Trophoblast cell (in vitro differentiated cells and primary cell): ENCODE measurements at regions not wholly inside any gene's neighbourhood (a gene's known extent, or its start where the extent isn't known, plus 50 kb on each side); places are given as distances from the start of the nearest gene placed in this dataset.

Experiments used
- DNase-seq, 2 donors: peaks; one replicate each; pipeline ENCODE4 v3.0.0-alpha.2; 2016
- H2AFZ ChIP-seq: 2 replicates; pipeline ENCODE4 v1.6.1; 2013; ENCODE audit warnings: low read length, moderate library complexity, mild to moderate bottlenecking; ENCODE audit not compliant: insufficient read depth, poor library complexity
- H2AK5ac ChIP-seq: 2 replicates; pipeline ENCODE4 v1.6.1; 2013; ENCODE audit warnings: mild to moderate bottlenecking, low read length
- H2BK120ac ChIP-seq: 2 replicates; pipeline ENCODE4 v1.6.1; 2013; ENCODE audit warnings: low read length, mild to moderate bottlenecking, moderate library complexity; ENCODE audit not compliant: insufficient read depth, poor library complexity
- H2BK12ac ChIP-seq: 2 replicates; pipeline ENCODE4 v1.6.1; 2013; ENCODE audit warnings: mild to moderate bottlenecking, low read length, moderate library complexity
- H2BK5ac ChIP-seq: 2 replicates; pipeline ENCODE4 v1.6.1; 2013; ENCODE audit warnings: low read length, low read depth, moderate library complexity, mild to moderate bottlenecking; ENCODE audit not compliant: poor library complexity
- H3K14ac ChIP-seq: 2 replicates; pipeline ENCODE4 v1.6.1; 2013; ENCODE audit warnings: mild to moderate bottlenecking, low read length
- H3K18ac ChIP-seq: 2 replicates; pipeline ENCODE4 v1.6.1; 2013; ENCODE audit warnings: mild to moderate bottlenecking, low read length
- H3K23ac ChIP-seq: 2 replicates; pipeline ENCODE4 v1.6.1; 2013; ENCODE audit warnings: low read length
- H3K27ac ChIP-seq: 2 replicates; pipeline ENCODE4 v1.5.1; 2013; ENCODE audit warnings: low read depth, mild to moderate bottlenecking, inconsistent platforms, low read length, moderate library complexity
- H3K27me3 ChIP-seq: 2 replicates; pipeline ENCODE4 v1.6.1; 2013; ENCODE audit warnings: inconsistent platforms, mild to moderate bottlenecking, low read length, moderate library complexity; ENCODE audit not compliant: insufficient read depth
- H3K36me3 ChIP-seq, 2 experiments: 1 replicate in 1 of 2; 2 replicates in 1 of 2; pipeline ENCODE4 v1.6.1; 2013; ENCODE audit warnings: low read length in 2 of 2, mild to moderate bottlenecking in 2 of 2, moderate library complexity in 1 of 2; ENCODE audit not compliant: insufficient read depth in 2 of 2, control insufficient read depth in 1 of 2
- H3K4ac ChIP-seq: 2 replicates; pipeline ENCODE4 v1.6.1; 2013; ENCODE audit warnings: low read depth, mild to moderate bottlenecking, low read length, moderate library complexity
- H3K4me1 ChIP-seq, 2 experiments: 1 replicate in 1 of 2; 2 replicates in 1 of 2; pipeline ENCODE4 v1.6.1; 2013; ENCODE audit warnings: low read length in 2 of 2, mild to moderate bottlenecking in 2 of 2, moderate library complexity in 1 of 2; ENCODE audit not compliant: insufficient read depth in 2 of 2, control insufficient read depth in 1 of 2
- H3K4me2 ChIP-seq: 2 replicates; pipeline ENCODE4 v1.6.1; 2013; ENCODE audit warnings: inconsistent platforms, mild to moderate bottlenecking, low read length, moderate library complexity
- H3K4me3 ChIP-seq: 2 replicates; pipeline ENCODE4 v1.5.1; 2013; ENCODE audit warnings: mild to moderate bottlenecking, low read depth, low read length, inconsistent platforms
- H3K79me1 ChIP-seq: one replicate; pipeline ENCODE4 v1.6.1; 2013; ENCODE audit warnings: low read length
- H3K79me2 ChIP-seq: 2 replicates; pipeline ENCODE4 v1.6.1; 2013; ENCODE audit warnings: low read length, mild to moderate bottlenecking; ENCODE audit not compliant: control insufficient read depth, insufficient read depth, poor library complexity
- H3K9ac ChIP-seq: 2 replicates; pipeline ENCODE4 v1.6.1; 2013; ENCODE audit warnings: mild to moderate bottlenecking, low read length
- H3K9me3 ChIP-seq: 2 replicates; pipeline ENCODE4 v1.6.1; 2013; ENCODE audit warnings: low read depth, mild to moderate bottlenecking, control low read depth, inconsistent platforms, low read length; ENCODE audit not compliant: insufficient read depth
- H4K12ac ChIP-seq: 2 replicates; pipeline ENCODE4 v1.6.1; 2013; ENCODE audit warnings: low read depth, mild to moderate bottlenecking, low read length, moderate library complexity
- H4K8ac ChIP-seq: 2 replicates; pipeline ENCODE4 v1.6.1; 2013; ENCODE audit warnings: low read depth, mild to moderate bottlenecking, low read length, moderate library complexity
- H4K91ac ChIP-seq: one replicate; pipeline ENCODE4 v1.6.1; 2013; ENCODE audit warnings: low read depth, mild to moderate bottlenecking, low read length, moderate library complexity
- WGBS: extraction: QIAGEN DNeasy Blood & Tissue Kit; methylation state at CpG from one replicate; pipeline ENCODE4 v1.1.7; 2013; ENCODE audit warnings: missing lambda C conversion rate; ENCODE audit not compliant: insufficient read length, insufficient coverage; ENCODE audit errors: extremely low coverage; 5-methylcytosine and 5-hydroxymethylcytosine counted together

- H3K27me3 ChIP-seq: no peaks in the 10 kb centered on the region
- no peak overlapping the region for H4K91ac ChIP-seq
- no peaks in the 10 kb centered on the region for H3K79me2 ChIP-seq
- no peak overlapping the region for H4K12ac ChIP-seq
- no peak overlapping the region for H2AFZ ChIP-seq
- no peak overlapping the region for H2BK120ac ChIP-seq
- no peak overlapping the region for H3K4me3 ChIP-seq
- no peak overlapping the region for H3K14ac ChIP-seq
- no peak overlapping the region for H4K8ac ChIP-seq
- H3K4me2 ChIP-seq: no peak overlapping the region
- H3K79me1 ChIP-seq: no peaks in the 10 kb centered on the region
- no peak overlapping the region for H3K4ac ChIP-seq
- H2BK5ac ChIP-seq: no peak overlapping the region
- no peaks in the 10 kb centered on the region for H3K36me3 ChIP-seq
- no peak overlapping the region for H2AK5ac ChIP-seq
- H3K9ac ChIP-seq: no peak overlapping the region
- WGBS: no CpG with 5 or more reads among the region's 1 CpG
- no peaks in the 10 kb centered on the region for H3K4me1 ChIP-seq
- DNase-seq: no peak
- no peak overlapping the region for H2BK12ac ChIP-seq
- H3K18ac ChIP-seq: no peak overlapping the region
- H3K27ac ChIP-seq: no peak overlapping the region
- H3K23ac ChIP-seq: no peak overlapping the region
- H3K9me3 ChIP-seq: no peaks in the 10 kb centered on the region
Observed at GRCh38 chr5:26601563-26601962, 436.8 kb downstream of the CDH9 start.

DNA sequence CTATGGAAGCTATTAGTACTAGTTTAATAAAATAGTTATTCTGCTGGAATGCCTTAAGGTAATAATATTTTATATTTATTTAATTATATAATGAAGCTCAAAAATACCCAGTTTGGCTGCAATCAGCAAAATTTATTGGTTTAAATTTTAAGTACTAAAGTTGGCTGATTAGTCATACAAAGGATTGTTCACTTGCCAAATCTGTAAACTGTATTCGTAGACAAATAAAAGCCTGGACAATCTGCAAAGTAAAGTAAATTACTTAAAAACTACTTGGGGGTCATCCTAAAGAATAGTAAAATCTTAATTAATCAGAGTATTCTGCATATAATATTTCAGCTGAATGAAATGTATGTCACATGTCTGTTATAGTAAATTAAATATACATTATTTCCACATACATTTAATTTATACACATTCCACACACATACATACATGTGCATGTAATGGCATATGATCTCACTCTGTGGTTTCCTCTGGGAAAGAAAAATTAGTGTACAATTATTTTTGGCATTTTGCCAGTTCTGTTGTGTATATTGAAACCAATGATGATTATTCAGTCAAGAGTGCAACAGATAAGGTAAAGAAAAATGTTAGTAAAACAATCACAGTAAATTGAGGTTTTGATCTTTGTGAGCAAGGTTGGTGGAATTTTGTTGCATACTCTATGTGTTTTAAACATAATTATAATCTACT, 455.9 kb downstream of the CDH9 start:
- H2AK5ac ChIP-seq: no peak overlapping the region
- no peaks in the 10 kb centered on the region for H3K79me2 ChIP-seq
- H4K91ac ChIP-seq: no peak overlapping the region
- H3K18ac ChIP-seq: no peak overlapping the region
- no peak overlapping the region for H2BK120ac ChIP-seq
- H2BK12ac ChIP-seq: no peak overlapping the region
- H3K79me1 ChIP-seq: no peaks in the 10 kb centered on the region
- no peak overlapping the region for H3K4ac ChIP-seq
- H3K14ac ChIP-seq: no peak overlapping the region
- no peak overlapping the region for H3K9ac ChIP-seq
- no peak overlapping the region for H3K4me2 ChIP-seq
- H3K27me3 ChIP-seq: no peaks in the 10 kb centered on the region
- no peak overlapping the region for H2BK5ac ChIP-seq
- DNase-seq: no peak
- no peak overlapping the region for H4K12ac ChIP-seq
- H3K9me3 ChIP-seq: no peaks in the 10 kb centered on the region
- no peaks in the 10 kb centered on the region for H3K4me1 ChIP-seq
- no peak overlapping the region for H3K4me3 ChIP-seq
- no peak overlapping the region for H3K27ac ChIP-seq
- no CpG with 5 or more reads among the region's 1 CpG for WGBS
- H2AFZ ChIP-seq: no peak overlapping the region
- H4K8ac ChIP-seq: no peak overlapping the region
- no peaks in the 10 kb centered on the region for H3K36me3 ChIP-seq
- no peak overlapping the region for H3K23ac ChIP-seq

DNA sequence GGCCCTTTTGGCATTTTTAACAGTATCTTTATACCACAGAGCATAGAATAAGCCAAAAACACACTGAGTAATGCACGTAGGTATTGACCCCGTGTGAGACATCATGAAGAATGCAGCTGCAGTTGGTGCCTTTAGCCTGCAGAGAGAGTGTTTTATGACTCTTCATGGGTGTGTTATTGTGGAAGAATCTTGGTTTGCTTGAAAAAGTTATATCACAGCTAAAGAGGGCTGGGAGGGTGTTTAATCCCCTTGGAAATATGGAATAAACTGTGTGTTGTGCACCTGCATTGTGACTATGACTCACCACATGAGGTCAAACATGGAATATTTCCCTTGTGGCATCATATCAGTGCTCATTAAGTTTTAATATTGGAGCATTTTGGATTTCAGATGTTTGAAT, 458.7 kb downstream of the CDH9 start:
- no peak overlapping the region for H2BK120ac ChIP-seq
- no peaks in the 10 kb centered on the region for H3K36me3 ChIP-seq
- WGBS: no CpG with 5 or more reads among the region's 2 CpGs

DNA sequence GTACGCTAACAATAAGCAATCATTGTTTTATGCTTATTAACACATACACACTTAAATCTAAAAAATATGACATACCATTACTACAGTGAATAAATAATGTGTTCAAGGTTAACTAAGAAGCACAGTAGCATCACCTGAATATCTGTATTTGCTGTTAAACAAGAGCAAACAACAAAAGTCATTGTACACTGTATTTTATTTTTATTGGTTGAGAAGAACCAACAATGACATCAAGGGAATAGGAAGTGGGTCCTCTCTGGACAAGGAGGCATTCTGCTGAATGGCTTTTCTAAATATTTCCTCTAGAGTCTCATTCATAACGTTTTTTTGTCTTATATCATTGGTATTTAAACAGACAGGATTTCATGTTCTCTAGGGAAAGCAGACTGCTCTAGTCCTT, 460.4 kb downstream of the CDH9 start:
- H2BK5ac ChIP-seq: no peak overlapping the region
- H3K4me2 ChIP-seq: no peak overlapping the region
- no peak overlapping the region for H3K9ac ChIP-seq
- no peak overlapping the region for H2AK5ac ChIP-seq
- no peak overlapping the region for H4K8ac ChIP-seq
- H2BK120ac ChIP-seq: no peak overlapping the region
- H4K91ac ChIP-seq: no peak overlapping the region
- no peaks in the 10 kb centered on the region for H3K79me1 ChIP-seq
- no peak overlapping the region for H3K23ac ChIP-seq
- DNase-seq: no peak
- WGBS: no CpG with 5 or more reads among the region's 2 CpGs
- H3K4me1 ChIP-seq: no peaks in the 10 kb centered on the region
- no peaks in the 10 kb centered on the region for H3K9me3 ChIP-seq
- no peak overlapping the region for H3K14ac ChIP-seq
- no peak overlapping the region for H2AFZ ChIP-seq
- H3K27ac ChIP-seq: no peak overlapping the region
- no peak overlapping the region for H2BK12ac ChIP-seq
- no peak overlapping the region for H4K12ac ChIP-seq
- no peak overlapping the region for H3K4me3 ChIP-seq
- no peaks in the 10 kb centered on the region for H3K27me3 ChIP-seq
- no peaks in the 10 kb centered on the region for H3K36me3 ChIP-seq
- no peak overlapping the region for H3K18ac ChIP-seq
- H3K4ac ChIP-seq: no peak overlapping the region
- H3K79me2 ChIP-seq: no peaks in the 10 kb centered on the region

More for the DNA sequence above, 458.7 kb downstream of the CDH9 start:
- no peaks in the 10 kb centered on the region for H3K79me2 ChIP-seq
- H3K18ac ChIP-seq: no peak overlapping the region
- H2AFZ ChIP-seq: no peak overlapping the region
- H3K9me3 ChIP-seq: no peaks in the 10 kb centered on the region
- no peak overlapping the region for H2BK5ac ChIP-seq
- no peak overlapping the region for H4K12ac ChIP-seq
- H3K27ac ChIP-seq: no peak overlapping the region
- H2AK5ac ChIP-seq: no peak overlapping the region
- no peaks in the 10 kb centered on the region for H3K4me1 ChIP-seq
- H3K9ac ChIP-seq: no peak overlapping the region
- no peak for DNase-seq
- H3K27me3 ChIP-seq: no peaks in the 10 kb centered on the region
- no peak overlapping the region for H3K4ac ChIP-seq
- no peak overlapping the region for H3K4me2 ChIP-seq
- no peak overlapping the region for H4K8ac ChIP-seq
- no peaks in the 10 kb centered on the region for H3K79me1 ChIP-seq
- no peak overlapping the region for H3K4me3 ChIP-seq
- H3K23ac ChIP-seq: no peak overlapping the region
- no peak overlapping the region for H4K91ac ChIP-seq
- no peak overlapping the region for H2BK12ac ChIP-seq
- no peak overlapping the region for H3K14ac ChIP-seq
